ENCODE measurements at regions not wholly inside any gene's neighbourhood (a gene's known extent, or its start where the extent isn't known, plus 50 kb on each side); places are given as distances from the start of the nearest gene placed in this dataset.

DNA sequence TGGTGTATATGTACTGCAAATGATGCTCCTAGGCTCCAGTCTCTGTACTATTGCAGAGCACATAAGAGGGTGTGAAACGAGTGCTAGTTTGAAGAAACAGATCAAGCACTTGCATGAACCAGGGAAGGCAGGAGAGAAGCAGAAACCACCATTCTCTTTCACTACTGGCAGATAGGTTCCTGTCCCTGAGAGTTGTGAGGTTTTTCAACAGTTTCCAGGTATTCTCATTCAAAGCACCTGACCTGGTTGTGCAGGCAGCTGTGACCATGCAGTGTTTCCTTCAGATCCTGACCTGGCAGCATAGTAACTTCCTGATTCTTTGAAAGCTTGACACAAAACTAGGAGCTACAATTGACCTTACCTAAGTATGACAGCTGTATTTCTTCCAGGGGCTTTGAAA lies 164.9 kb downstream of the UFM1 start:
- no peak for DNase-seq (ENCODE audit: low read depth)
- TF ChIP-seq, protein P1, sequence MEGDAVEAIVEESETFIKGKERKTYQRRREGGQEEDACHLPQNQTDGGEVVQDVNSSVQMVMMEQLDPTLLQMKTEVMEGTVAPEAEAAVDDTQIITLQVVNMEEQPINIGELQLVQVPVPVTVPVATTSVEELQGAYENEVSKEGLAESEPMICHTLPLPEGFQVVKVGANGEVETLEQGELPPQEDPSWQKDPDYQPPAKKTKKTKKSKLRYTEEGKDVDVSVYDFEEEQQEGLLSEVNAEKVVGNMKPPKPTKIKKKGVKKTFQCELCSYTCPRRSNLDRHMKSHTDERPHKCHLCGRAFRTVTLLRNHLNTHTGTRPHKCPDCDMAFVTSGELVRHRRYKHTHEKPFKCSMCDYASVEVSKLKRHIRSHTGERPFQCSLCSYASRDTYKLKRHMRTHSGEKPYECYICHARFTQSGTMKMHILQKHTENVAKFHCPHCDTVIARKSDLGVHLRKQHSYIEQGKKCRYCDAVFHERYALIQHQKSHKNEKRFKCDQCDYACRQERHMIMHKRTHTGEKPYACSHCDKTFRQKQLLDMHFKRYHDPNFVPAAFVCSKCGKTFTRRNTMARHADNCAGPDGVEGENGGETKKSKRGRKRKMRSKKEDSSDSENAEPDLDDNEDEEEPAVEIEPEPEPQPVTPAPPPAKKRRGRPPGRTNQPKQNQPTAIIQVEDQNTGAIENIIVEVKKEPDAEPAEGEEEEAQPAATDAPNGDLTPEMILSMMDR (IDR thresholded peaks at IDR 0.05; ENCODE audit: low read depth, low read length, missing control alignments) = no peak
- no peak overlapping the region for H3K4me3 ChIP-seq (ENCODE audit: low read depth, low read length)

DNA sequence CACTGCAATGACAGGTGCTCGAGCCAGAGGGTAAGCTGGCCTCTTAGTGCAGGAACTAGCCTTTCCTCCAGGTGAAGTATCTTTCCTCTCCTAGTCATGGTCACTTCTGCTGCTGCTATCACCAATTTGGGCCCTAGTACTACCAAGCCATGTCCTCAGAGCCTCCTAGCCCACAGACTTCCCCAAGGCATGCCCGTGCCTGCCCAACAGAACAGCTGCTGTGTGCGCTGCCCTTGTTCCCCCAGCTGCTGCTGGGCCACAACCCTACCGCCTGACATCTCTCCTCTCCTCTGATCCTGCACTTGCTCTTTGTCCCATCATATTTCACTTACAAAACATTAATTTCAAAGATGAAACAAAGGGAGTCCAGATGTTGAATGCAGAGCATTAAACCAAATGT lies 168.5 kb upstream of the FREM2 start:
- no peak overlapping the region for H3K4me3 ChIP-seq (ENCODE audit: low read depth, low read length)
- TF ChIP-seq, protein P1 (IDR thresholded peaks at IDR 0.05; ENCODE audit: low read depth, low read length, missing control alignments) = no peak
- no peak for DNase-seq (ENCODE audit: low read depth)

DNA sequence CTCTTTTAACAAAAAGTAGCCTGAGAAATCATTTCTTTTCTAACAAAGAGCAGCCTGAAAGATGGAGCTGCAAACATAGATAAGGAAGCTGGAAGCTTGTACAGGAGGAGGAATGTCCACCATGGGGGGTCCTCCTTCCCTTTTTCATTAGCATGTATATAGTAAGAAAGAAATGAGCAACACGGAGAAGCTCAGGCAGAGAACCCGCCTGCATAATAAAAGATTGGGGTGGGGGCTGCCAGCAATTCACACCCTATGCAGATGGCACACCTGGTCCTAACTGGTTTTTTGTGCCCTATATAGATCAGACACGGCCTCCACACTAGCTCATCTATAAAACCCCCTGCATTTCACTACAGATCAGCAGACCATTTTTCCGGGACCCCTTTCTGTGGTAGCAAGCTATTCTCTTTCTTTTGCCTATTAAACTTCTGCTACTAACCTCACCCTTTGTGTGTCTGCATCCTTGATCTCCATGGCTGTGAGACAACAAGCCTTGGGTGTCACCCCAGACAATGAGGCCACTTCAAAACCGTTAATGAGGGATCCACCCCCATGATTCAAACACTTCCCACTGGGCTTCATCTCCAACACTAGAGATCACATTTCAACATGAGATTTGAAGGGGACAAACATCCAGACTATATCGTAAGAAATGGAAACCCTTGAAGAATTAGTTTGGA lies 167.5 kb upstream of the FREM2 start:
- no peak for DNase-seq (ENCODE audit: low read depth)
- TF ChIP-seq, protein P1 (IDR thresholded peaks at IDR 0.05; ENCODE audit: low read depth, low read length, missing control alignments) = no peak
- H3K4me3 ChIP-seq (ENCODE audit: low read depth, low read length) = no peak overlapping the region

DNA sequence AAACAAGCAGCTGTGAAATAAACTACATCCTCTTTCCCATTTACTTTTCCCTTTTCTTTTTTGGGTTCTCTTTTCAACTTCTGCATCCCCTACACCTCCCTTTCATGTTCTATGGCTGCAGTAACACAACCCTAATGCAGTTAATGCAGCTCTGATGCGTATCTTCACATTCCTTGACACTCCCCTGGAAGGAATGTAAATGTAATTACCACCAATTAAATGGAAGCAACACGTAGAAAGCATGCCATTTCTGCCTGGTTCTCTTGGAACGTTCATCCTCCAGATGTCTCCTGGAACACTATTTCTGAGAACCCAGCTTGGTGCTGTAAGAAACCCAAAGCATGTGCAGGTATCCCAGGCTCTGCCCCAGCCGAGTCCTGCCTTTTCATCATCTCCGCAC lies 166.8 kb upstream of the FREM2 start:
- no peak overlapping the region for H3K4me3 ChIP-seq (ENCODE audit: low read depth, low read length)
- TF ChIP-seq, protein P1 (IDR thresholded peaks at IDR 0.05; ENCODE audit: low read depth, low read length, missing control alignments) = no peak
- no peak for DNase-seq (ENCODE audit: low read depth)

DNA sequence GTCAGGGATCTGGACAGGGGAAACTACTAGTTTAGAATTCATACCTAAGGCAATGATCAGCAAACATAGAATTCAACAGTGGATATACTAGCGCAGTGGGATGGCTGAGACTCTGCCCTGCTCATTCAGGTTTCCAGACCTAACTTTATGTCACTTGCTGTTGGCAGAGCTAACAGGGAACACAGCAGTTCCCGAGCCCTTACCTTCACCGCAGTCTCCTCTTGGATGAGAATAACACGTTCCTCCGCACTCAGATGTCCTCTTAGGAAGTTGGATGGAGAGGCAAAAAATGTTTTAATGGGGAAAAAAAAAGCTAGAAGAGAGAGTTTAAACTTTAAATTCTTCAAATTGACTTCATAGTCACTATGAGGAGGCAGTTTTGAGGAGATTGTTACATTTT lies 159.7 kb upstream of the FREM2 start:
- TF ChIP-seq, protein P1 (IDR thresholded peaks at IDR 0.05; ENCODE audit: low read depth, low read length, missing control alignments) = no peak
- H3K4me3 ChIP-seq (ENCODE audit: low read depth, low read length) = no peak overlapping the region
- DNase-seq (ENCODE audit: low read depth) = no peak

DNA sequence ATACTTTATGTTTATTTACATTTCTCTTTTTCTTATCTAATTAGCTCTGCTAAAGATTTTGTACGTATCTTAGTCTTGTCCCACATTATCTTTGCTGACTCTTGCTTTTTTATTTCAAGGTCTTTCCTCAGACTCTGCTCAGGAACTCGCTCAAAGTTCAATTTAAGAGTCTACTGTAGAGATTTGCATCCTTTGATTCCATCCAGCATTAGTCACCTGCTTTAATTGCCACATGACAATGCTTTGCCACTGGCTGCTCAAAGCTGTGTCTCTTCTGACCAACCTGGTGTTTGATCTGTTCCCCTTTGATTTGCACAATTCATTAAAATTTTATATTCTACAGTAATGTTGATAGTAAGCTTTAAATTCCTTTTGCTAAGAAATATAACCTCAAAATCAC lies 157.9 kb upstream of the FREM2 start:
- H3K4me3 ChIP-seq (ENCODE audit: low read depth, low read length) = no peak overlapping the region
- TF ChIP-seq, protein P1 (IDR thresholded peaks at IDR 0.05; ENCODE audit: low read depth, low read length, missing control alignments) = no peak
- DNase-seq (ENCODE audit: low read depth) = no peak

DNA sequence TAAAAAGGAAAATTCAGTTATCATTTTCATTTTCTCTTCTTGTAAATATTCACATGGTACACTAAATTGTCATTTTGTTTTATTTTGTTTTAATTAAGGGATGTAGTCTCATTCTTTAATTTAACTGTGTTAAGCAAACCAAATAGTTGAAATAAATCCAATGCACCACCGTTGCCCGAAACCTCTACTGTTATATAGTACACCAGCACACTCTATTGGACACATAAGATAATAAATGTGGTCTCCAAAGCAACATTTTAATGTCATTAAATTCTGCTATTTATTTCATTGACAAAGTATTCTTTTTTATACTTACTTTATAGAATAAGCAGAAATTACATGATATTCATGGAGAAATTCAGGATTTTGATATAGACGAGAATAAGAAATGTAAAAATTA lies 156.4 kb upstream of the FREM2 start:
- DNase-seq (ENCODE audit: low read depth) = no peak
- H3K4me3 ChIP-seq (ENCODE audit: low read depth, low read length) = no peak overlapping the region
- TF ChIP-seq, protein P1 (IDR thresholded peaks at IDR 0.05; ENCODE audit: low read depth, low read length, missing control alignments) = peak; percentile 6
